SH-SY5Y (cell line): ENCODE measurements at regions not wholly inside any gene's neighbourhood (a gene's known extent, or its start where the extent isn't known, plus 50 kb on each side); places are given as distances from the start of the nearest gene placed in this dataset.

Experiments used
- GATA2 ChIP-seq: IDR thresholded peaks from 2 replicates; pipeline ENCODE4 v1.6.1; 2011; ENCODE audit warnings: mild to moderate bottlenecking, low read depth, low read length
- GATA3 ChIP-seq: IDR thresholded peaks from 2 replicates; pipeline ENCODE4 v1.6.1; 2011; ENCODE audit warnings: low read depth, mild to moderate bottlenecking, low read length, moderate library complexity

GRCh38 chr6:85125526-85125925 is 324.4 kb upstream of the NT5E start:
- TF ChIP-seq GATA3 (no peak), GATA2 (no peak)
